ENCODE measurements at regions not wholly inside any gene's neighbourhood (a gene's known extent, or its start where the extent isn't known, plus 50 kb on each side); places are given as distances from the start of the nearest gene placed in this dataset.

GRCh38 chr10:33421789-33422462 lies 87.5 kb upstream of the NRP1 start:
- H3K4me1 ChIP-seq (ENCODE audit: control insufficient read depth, insufficient read depth, low read length): 0 out of 2 replicates have a peak, but pooled peaks cover 4% of the 10 kb centered on the region
- no peak overlapping the region for H3K4me3 ChIP-seq (ENCODE audit: low read depth, low read length)
- no peak overlapping the region for H3K27ac ChIP-seq (ENCODE audit: low read depth, low read length)
- H3K9me3 ChIP-seq (ENCODE audit: control insufficient read depth, insufficient read depth, low read depth, low read length): no peaks in the 10 kb centered on the region
- H3K27me3 ChIP-seq (ENCODE audit: control insufficient read depth, insufficient read depth, low read length): no peaks in the 10 kb centered on the region
- no peak overlapping the region for H3K9ac ChIP-seq (ENCODE audit: low read length)
- no peaks in the 10 kb centered on the region for H3K36me3 ChIP-seq (ENCODE audit: control insufficient read depth, insufficient read depth, low read length)

- 0 out of 2 replicates have a peak, but pooled peaks cover 4% of the 10 kb centered on the region for H3K4me1 ChIP-seq (ENCODE audit: control insufficient read depth, insufficient read depth, low read length)
- H3K36me3 ChIP-seq (ENCODE audit: control insufficient read depth, insufficient read depth, low read length): no peaks in the 10 kb centered on the region
- H3K27ac ChIP-seq (ENCODE audit: low read depth, low read length): no peak overlapping the region
- H3K27me3 ChIP-seq (ENCODE audit: control insufficient read depth, insufficient read depth, low read length): no peaks in the 10 kb centered on the region
- H3K9me3 ChIP-seq (ENCODE audit: control insufficient read depth, insufficient read depth, low read depth, low read length): no peaks in the 10 kb centered on the region
- no peak overlapping the region for H3K4me3 ChIP-seq (ENCODE audit: low read depth, low read length)
- H3K9ac ChIP-seq (ENCODE audit: low read length): no peak overlapping the region
Measured at GRCh38 chr10:33419311-33419710, 84.8 kb upstream of the NRP1 start.

GRCh38 chr10:33418301-33418700 lies 83.8 kb upstream of the NRP1 start:
- no peaks in the 10 kb centered on the region for H3K36me3 ChIP-seq (ENCODE audit: control insufficient read depth, insufficient read depth, low read length)
- H3K9me3 ChIP-seq (ENCODE audit: control insufficient read depth, insufficient read depth, low read depth, low read length): no peaks in the 10 kb centered on the region
- 0 out of 2 replicates have a peak, but pooled peaks cover 4% of the 10 kb centered on the region for H3K4me1 ChIP-seq (ENCODE audit: control insufficient read depth, insufficient read depth, low read length)
- H3K27me3 ChIP-seq (ENCODE audit: control insufficient read depth, insufficient read depth, low read length): no peaks in the 10 kb centered on the region
- H3K27ac ChIP-seq (ENCODE audit: low read depth, low read length): no peak overlapping the region
- no peak overlapping the region for H3K9ac ChIP-seq (ENCODE audit: low read length)
- no peak overlapping the region for H3K4me3 ChIP-seq (ENCODE audit: low read depth, low read length)

- no peak overlapping the region for H3K27ac ChIP-seq (ENCODE audit: low read depth, low read length)
- no peak overlapping the region for H3K9ac ChIP-seq (ENCODE audit: low read length)
- no peaks in the 10 kb centered on the region for H3K4me1 ChIP-seq (ENCODE audit: control insufficient read depth, insufficient read depth, low read length)
- H3K9me3 ChIP-seq (ENCODE audit: control insufficient read depth, insufficient read depth, low read depth, low read length): no peaks in the 10 kb centered on the region
- H3K4me3 ChIP-seq (ENCODE audit: low read depth, low read length): no peak overlapping the region
- H3K27me3 ChIP-seq (ENCODE audit: control insufficient read depth, insufficient read depth, low read length): no peaks in the 10 kb centered on the region
- H3K36me3 ChIP-seq (ENCODE audit: control insufficient read depth, insufficient read depth, low read length): no peaks in the 10 kb centered on the region
Measured at GRCh38 chr10:33416691-33417090, 82.2 kb upstream of the NRP1 start.

- Histone ChIP-seq H3K27ac (ENCODE audit: low read depth, low read length) (no peak overlapping the region), H3K4me1 (ENCODE audit: control insufficient read depth, insufficient read depth, low read length) (no peaks in the 10 kb centered on the region), H3K27me3 (ENCODE audit: control insufficient read depth, insufficient read depth, low read length) (no peaks in the 10 kb centered on the region), H3K9ac (ENCODE audit: low read length) (no peak overlapping the region), H3K36me3 (ENCODE audit: control insufficient read depth, insufficient read depth, low read length) (no peaks in the 10 kb centered on the region), H3K4me3 (ENCODE audit: low read depth, low read length) (no peak overlapping the region), H3K9me3 (ENCODE audit: control insufficient read depth, insufficient read depth, low read depth, low read length) (no peaks in the 10 kb centered on the region)
Measured at GRCh38 chr10:33416209-33416608, 81.7 kb upstream of the NRP1 start.

DNA sequence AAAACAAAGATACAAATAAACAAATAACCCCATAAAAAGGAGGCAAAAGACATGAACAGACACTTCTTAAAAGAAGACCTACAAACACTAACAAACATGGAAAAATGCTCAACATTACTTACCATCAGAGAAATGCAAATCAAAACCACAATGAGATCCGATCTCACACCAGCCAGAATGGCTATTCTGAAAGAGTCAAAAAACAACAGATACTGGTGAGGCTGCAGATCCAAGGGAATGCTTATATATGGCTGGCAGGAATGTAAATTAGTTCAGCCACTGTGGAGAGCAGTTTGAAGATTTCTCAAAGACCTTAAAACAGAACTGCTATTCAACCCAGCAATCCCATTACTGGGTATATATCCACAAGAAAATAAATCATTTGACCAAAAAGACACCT lies 80.4 kb upstream of the NRP1 start:
- H3K27ac ChIP-seq (ENCODE audit: low read depth, low read length): no peak overlapping the region
- H3K9me3 ChIP-seq (ENCODE audit: control insufficient read depth, insufficient read depth, low read depth, low read length): no peaks in the 10 kb centered on the region
- H3K4me3 ChIP-seq (ENCODE audit: low read depth, low read length): no peak overlapping the region
- H3K36me3 ChIP-seq (ENCODE audit: control insufficient read depth, insufficient read depth, low read length): no peaks in the 10 kb centered on the region
- no peaks in the 10 kb centered on the region for H3K27me3 ChIP-seq (ENCODE audit: control insufficient read depth, insufficient read depth, low read length)
- H3K4me1 ChIP-seq (ENCODE audit: control insufficient read depth, insufficient read depth, low read length): no peaks in the 10 kb centered on the region
- no peak overlapping the region for H3K9ac ChIP-seq (ENCODE audit: low read length)

DNA sequence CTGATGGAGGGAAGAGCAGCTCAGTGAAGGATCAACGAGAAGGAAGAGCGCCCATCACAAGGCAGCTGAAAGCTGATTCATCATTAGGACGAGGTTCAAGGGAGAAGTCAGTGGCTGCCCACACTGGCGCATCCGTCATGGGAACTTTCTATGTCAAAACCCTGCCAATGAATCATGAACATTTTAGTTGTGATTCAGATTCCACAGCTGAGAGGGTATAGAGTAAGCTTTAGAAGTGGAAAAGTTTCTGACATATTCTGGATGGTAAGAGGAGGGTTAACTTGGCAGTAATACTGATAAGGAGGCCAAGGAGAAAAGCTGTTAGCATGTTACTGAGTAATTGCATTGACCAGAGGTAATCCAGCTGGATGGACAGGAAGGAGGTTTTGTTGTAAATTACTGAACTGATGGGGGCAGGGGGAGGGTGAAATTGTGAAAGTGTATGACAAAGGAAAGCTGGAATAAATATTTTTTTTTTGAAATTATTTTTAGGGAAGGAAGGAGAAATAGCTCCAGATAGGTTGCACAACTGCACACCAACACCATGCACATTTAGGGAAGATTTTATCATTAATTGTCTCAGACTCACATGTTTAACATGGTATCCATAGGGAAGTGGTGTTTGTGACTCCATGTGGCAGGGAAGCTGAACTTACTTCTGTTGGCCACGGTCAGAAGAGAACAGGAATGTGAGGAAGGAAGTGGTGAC lies 78.3 kb upstream of the NRP1 start:
- Histone ChIP-seq H3K27ac (ENCODE audit: low read depth, low read length) (no peak overlapping the region), H3K9ac (ENCODE audit: low read length) (no peak overlapping the region), H3K36me3 (ENCODE audit: control insufficient read depth, insufficient read depth, low read length) (no peaks in the 10 kb centered on the region)

DNA sequence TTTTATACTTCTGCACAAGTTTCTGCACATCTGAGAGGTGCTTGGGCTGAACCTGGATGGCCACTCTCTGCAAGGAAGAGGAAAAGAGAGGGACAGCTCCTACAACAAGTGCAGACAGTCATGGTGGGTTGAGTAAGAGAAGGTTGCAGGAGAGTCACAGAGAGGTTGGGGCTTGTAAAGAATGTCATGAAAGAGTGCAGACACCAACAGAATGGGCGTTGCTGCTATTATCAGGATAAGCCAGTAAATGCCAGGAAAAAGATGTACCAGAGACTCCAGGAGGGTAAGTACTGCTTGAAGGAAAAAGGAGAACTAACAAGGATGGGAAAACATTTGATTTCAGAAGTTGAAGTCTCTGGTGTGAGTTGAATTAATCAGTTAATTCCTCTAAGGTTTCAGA lies 77.8 kb upstream of the NRP1 start:
- H3K4me1 ChIP-seq (ENCODE audit: control insufficient read depth, insufficient read depth, low read length): no peaks in the 10 kb centered on the region
- no peak overlapping the region for H3K27ac ChIP-seq (ENCODE audit: low read depth, low read length)
- no peaks in the 10 kb centered on the region for H3K9me3 ChIP-seq (ENCODE audit: control insufficient read depth, insufficient read depth, low read depth, low read length)
- H3K9ac ChIP-seq (ENCODE audit: low read length): no peak overlapping the region
- no peaks in the 10 kb centered on the region for H3K27me3 ChIP-seq (ENCODE audit: control insufficient read depth, insufficient read depth, low read length)
- H3K36me3 ChIP-seq (ENCODE audit: control insufficient read depth, insufficient read depth, low read length): no peaks in the 10 kb centered on the region
- H3K4me3 ChIP-seq (ENCODE audit: low read depth, low read length): no peak overlapping the region

More for the DNA sequence above, 78.3 kb upstream of the NRP1 start:
- no peaks in the 10 kb centered on the region for H3K4me1 ChIP-seq (ENCODE audit: control insufficient read depth, insufficient read depth, low read length)
- no peaks in the 10 kb centered on the region for H3K27me3 ChIP-seq (ENCODE audit: control insufficient read depth, insufficient read depth, low read length)
- no peaks in the 10 kb centered on the region for H3K9me3 ChIP-seq (ENCODE audit: control insufficient read depth, insufficient read depth, low read depth, low read length)
- no peak overlapping the region for H3K4me3 ChIP-seq (ENCODE audit: low read depth, low read length)

GRCh38 chr10:33410860-33411234 lies 76.4 kb upstream of the NRP1 start:
- Histone ChIP-seq H3K27me3 (ENCODE audit: control insufficient read depth, insufficient read depth, low read length) (no peaks in the 10 kb centered on the region), H3K9ac (ENCODE audit: low read length) (no peak overlapping the region), H3K9me3 (ENCODE audit: control insufficient read depth, insufficient read depth, low read depth, low read length) (no peaks in the 10 kb centered on the region), H3K4me3 (ENCODE audit: low read depth, low read length) (no peak overlapping the region), H3K27ac (ENCODE audit: low read depth, low read length) (no peak overlapping the region), H3K4me1 (ENCODE audit: control insufficient read depth, insufficient read depth, low read length) (no peaks in the 10 kb centered on the region), H3K36me3 (ENCODE audit: control insufficient read depth, insufficient read depth, low read length) (no peaks in the 10 kb centered on the region)

- Histone ChIP-seq H3K36me3 (ENCODE audit: control insufficient read depth, insufficient read depth, low read length) (no peaks in the 10 kb centered on the region), H3K4me1 (ENCODE audit: control insufficient read depth, insufficient read depth, low read length) (no peaks in the 10 kb centered on the region), H3K9me3 (ENCODE audit: control insufficient read depth, insufficient read depth, low read depth, low read length) (no peaks in the 10 kb centered on the region), H3K9ac (ENCODE audit: low read length) (no peak overlapping the region), H3K27me3 (ENCODE audit: control insufficient read depth, insufficient read depth, low read length) (no peaks in the 10 kb centered on the region), H3K27ac (ENCODE audit: low read depth, low read length) (no peak overlapping the region), H3K4me3 (ENCODE audit: low read depth, low read length) (no peak overlapping the region)
Measured at GRCh38 chr10:33410096-33410859, 75.8 kb upstream of the NRP1 start.

DNA sequence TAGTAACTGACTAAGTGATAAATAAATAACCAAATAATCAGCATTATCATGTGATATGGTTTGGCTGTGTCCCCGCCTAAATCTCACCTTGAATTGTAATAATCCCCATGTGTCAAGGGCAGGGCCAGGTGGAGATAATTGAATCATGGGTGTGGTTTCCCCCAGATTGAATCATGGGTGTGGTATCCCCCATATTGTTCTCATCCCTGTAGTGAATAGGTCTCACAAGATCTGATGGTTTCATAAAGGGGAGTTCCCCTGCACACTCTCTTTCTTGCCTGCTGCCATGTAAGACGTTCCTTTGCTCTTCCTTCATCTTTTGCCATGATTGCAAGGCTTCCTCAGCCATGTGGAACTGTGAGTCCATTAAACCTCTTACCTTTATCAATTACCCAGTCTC lies 72.1 kb upstream of the NRP1 start:
- Histone ChIP-seq H3K9me3 (ENCODE audit: control insufficient read depth, insufficient read depth, low read depth, low read length) (no peaks in the 10 kb centered on the region), H3K36me3 (ENCODE audit: control insufficient read depth, insufficient read depth, low read length) (no peaks in the 10 kb centered on the region), H3K4me3 (ENCODE audit: low read depth, low read length) (no peak overlapping the region), H3K9ac (ENCODE audit: low read length) (no peak overlapping the region), H3K27me3 (ENCODE audit: control insufficient read depth, insufficient read depth, low read length) (no peaks in the 10 kb centered on the region; the same call in 1 of the 2 replicates), H3K4me1 (ENCODE audit: control insufficient read depth, insufficient read depth, low read length) (no peaks in the 10 kb centered on the region), H3K27ac (ENCODE audit: low read depth, low read length) (no peak overlapping the region)
